SU-DHL-6 (cell line): ENCODE measurements at regions not wholly inside any gene's neighbourhood (a gene's known extent, or its start where the extent isn't known, plus 50 kb on each side); places are given as distances from the start of the nearest gene placed in this dataset.

Experiments
- H2AFZ ChIP-seq: fragments of 200-600 bp; sonication (generic); 2 replicates; pipeline ENCODE4 v1.6.1; 2014; ENCODE audit warnings: low read depth, mild to moderate bottlenecking, moderate library complexity, mixed read lengths, antibody characterized with exemption, low read length; ENCODE audit not compliant: severe bottlenecking
- H3F3A ChIP-seq: fragments of 200-600 bp; shearing (Covaris generic); 2 replicates; pipeline ENCODE4 v1.6.0; 2016; ENCODE audit warnings: antibody characterized with exemption, mild to moderate bottlenecking; ENCODE audit not compliant: insufficient read depth
- H3K27ac ChIP-seq: fragments of 200-600 bp; sonication (generic); 2 replicates; pipeline ENCODE4 v1.5.1; 2016; ENCODE audit warnings: low read depth, mild to moderate bottlenecking, low read length, moderate library complexity, mixed read lengths
- H3K27me3 ChIP-seq: fragments of 200-600 bp; sonication (generic), shearing (Covaris generic); 2 replicates; pipeline ENCODE4 v1.6.0; 2014; ENCODE audit warnings: mild to moderate bottlenecking, low read length
- H3K36me3 ChIP-seq: fragments of 200-600 bp; sonication (generic); 2 replicates; pipeline ENCODE4 v1.6.1; 2014; ENCODE audit warnings: mild to moderate bottlenecking, low read length, mixed read lengths
- H3K4me2 ChIP-seq: fragments of 300-600, 200-600 bp; shearing (Covaris generic), sonication (generic); 2 replicates; pipeline ENCODE4 v1.6.0; 2014; ENCODE audit warnings: low read length, low read depth, mild to moderate bottlenecking; ENCODE audit not compliant: poor library complexity, severe bottlenecking
- H3K4me3 ChIP-seq: fragments of 200-600 bp; sonication (generic); 2 replicates; pipeline ENCODE4 v1.5.1; 2014; ENCODE audit warnings: antibody characterized with exemption, low read length, mild to moderate bottlenecking, mixed read lengths; ENCODE audit not compliant: insufficient read depth, poor library complexity, severe bottlenecking
- H3K79me2 ChIP-seq: fragments of 200-600 bp; sonication (generic); 2 replicates; pipeline ENCODE4 v1.6.1; 2014; ENCODE audit warnings: mild to moderate bottlenecking, low read length, moderate library complexity; ENCODE audit not compliant: insufficient read depth
- H3K9ac ChIP-seq: fragments of 200-600 bp; sonication (generic); 2 replicates; pipeline ENCODE4 v1.7.0; 2014; ENCODE audit warnings: mild to moderate bottlenecking, low read length
- H3K9me2 ChIP-seq: fragments of 200-600 bp; sonication (generic); replicated peaks from 2 replicates; pipeline ENCODE4 v1.6.1; 2014; ENCODE audit warnings: low read length; ENCODE audit not compliant: insufficient read depth
- H3K9me3 ChIP-seq: fragments of 200-600 bp; sonication (generic); 2 replicates; pipeline ENCODE4 v1.6.1; 2014; ENCODE audit warnings: low read length, mixed read lengths; ENCODE audit not compliant: insufficient read depth
- H4K20me1 ChIP-seq: fragments of 200-600 bp; sonication (generic); 2 replicates; pipeline ENCODE4 v1.6.1; 2014; ENCODE audit warnings: low read depth, mild to moderate bottlenecking, antibody characterized with exemption, low read length, moderate library complexity, mixed read lengths
- CTCF ChIP-seq: fragments of 200-600 bp; sonication (generic); IDR thresholded peaks from one replicate; pipeline ENCODE4 v1.5.1; 2017; ENCODE audit warnings: antibody characterized with exemption, mild to moderate bottlenecking, low read length, moderate library complexity; ENCODE audit not compliant: insufficient read depth, poor library complexity, severe bottlenecking
- EZH2phosphoT487 ChIP-seq: fragments of 200-600 bp; sonication (generic), shearing (Covaris generic); conservative IDR thresholded peaks from 2 replicates; pipeline ENCODE4 v1.6.1; 2018; ENCODE audit warnings: mild to moderate bottlenecking, antibody characterized with exemption, low read length, moderate library complexity, mixed read lengths

- Histone ChIP-seq H2AFZ (no peak overlapping the region), H3K27ac (no peak overlapping the region)
- TF ChIP-seq EZH2phosphoT487 = no peak
- no peak for TF ChIP-seq CTCF
These were observed 57.4 kb upstream of the ANKRD55 start for GRCh38 chr5:56290378-56291078.

GRCh38 chr5:56289602-56289987 is 56.5 kb upstream of the ANKRD55 start:
- Histone ChIP-seq H2AFZ (no peak overlapping the region), H3K36me3 (no peaks in the 10 kb centered on the region), H4K20me1 (no peaks in the 10 kb centered on the region), H3K4me2 (no peak overlapping the region), H3F3A (no peaks in the 10 kb centered on the region), H3K9me2 (no peaks in the 10 kb centered on the region), H3K27ac (no peak overlapping the region), H3K9ac (no peak overlapping the region), H3K9me3 (no peaks in the 10 kb centered on the region), H3K27me3 (no peaks in the 10 kb centered on the region), H3K4me3 (no peak overlapping the region), H3K79me2 (no peaks in the 10 kb centered on the region)
- TF ChIP-seq EZH2phosphoT487 = no peak
- TF ChIP-seq CTCF = no peak

More at GRCh38 chr5:56290378-56291078, 57.4 kb upstream of the ANKRD55 start:
- no peaks in the 10 kb centered on the region for H3K9me2 ChIP-seq
- no peak overlapping the region for H3K9ac ChIP-seq
- no peaks in the 10 kb centered on the region for H3K79me2 ChIP-seq
- H4K20me1 ChIP-seq = no peaks in the 10 kb centered on the region
- H3F3A ChIP-seq = no peaks in the 10 kb centered on the region
- H3K4me3 ChIP-seq = no peak overlapping the region
- H3K27me3 ChIP-seq = no peaks in the 10 kb centered on the region
- H3K36me3 ChIP-seq = no peaks in the 10 kb centered on the region
- no peaks in the 10 kb centered on the region for H3K9me3 ChIP-seq
- no peak overlapping the region for H3K4me2 ChIP-seq

- H3K4me2 ChIP-seq = no peak overlapping the region
- TF ChIP-seq CTCF = no peak
- no peak for TF ChIP-seq EZH2phosphoT487
These were observed 55.9 kb upstream of the ANKRD55 start for GRCh38 chr5:56288873-56289601.

More at GRCh38 chr5:56288873-56289601, 55.9 kb upstream of the ANKRD55 start:
- H3K9me2 ChIP-seq = no peaks in the 10 kb centered on the region
- H3K27ac ChIP-seq = no peak overlapping the region
- H3K9me3 ChIP-seq = no peaks in the 10 kb centered on the region
- no peak overlapping the region for H3K9ac ChIP-seq
- H3K4me3 ChIP-seq = no peak overlapping the region
- H3F3A ChIP-seq = no peaks in the 10 kb centered on the region
- H4K20me1 ChIP-seq = no peaks in the 10 kb centered on the region
- H3K36me3 ChIP-seq = no peaks in the 10 kb centered on the region
- no peak overlapping the region for H2AFZ ChIP-seq
- H3K79me2 ChIP-seq = no peaks in the 10 kb centered on the region
- H3K27me3 ChIP-seq = no peaks in the 10 kb centered on the region
